ENCODE measurements at regions not wholly inside any gene's neighbourhood (a gene's known extent, or its start where the extent isn't known, plus 50 kb on each side); places are given as distances from the start of the nearest gene placed in this dataset.

DNA sequence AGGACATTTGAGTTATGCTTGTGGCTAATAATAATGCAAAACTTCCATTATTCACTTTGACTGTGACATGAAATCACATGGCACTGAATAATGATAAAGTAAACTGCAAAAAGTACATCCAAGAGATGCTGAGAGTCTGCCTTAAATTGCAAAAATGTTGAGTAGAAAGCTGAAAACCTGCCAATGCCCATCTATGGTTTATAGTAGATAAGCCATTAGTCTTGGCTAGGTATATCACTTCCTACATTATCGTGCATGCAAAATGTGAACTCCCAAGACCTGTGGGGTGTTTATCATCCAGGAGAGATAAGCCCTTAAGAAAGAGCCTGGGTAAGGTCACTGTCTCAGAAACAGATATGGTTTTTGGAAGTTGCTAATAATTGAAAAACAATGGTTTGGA, 208.7 kb upstream of the DPYD start:
- TF ChIP-seq TAF1 (IDR thresholded peaks at IDR 0.05; ENCODE audit: low read depth, low read length) (no peak), POLR2A (IDR thresholded peaks at IDR 0.05; ENCODE audit: low read depth, low read length) (no peak)

All from GM12891 (cell line).